DMS79 (cell line): ENCODE measurements at regions not wholly inside any gene's neighbourhood (a gene's known extent, or its start where the extent isn't known, plus 50 kb on each side); places are given as distances from the start of the nearest gene placed in this dataset.
"Not testable (repeated sequence)": the region's sequence is repeated elsewhere in the genome, so short reads cannot be mapped to it uniquely, and the experiment has no call there.

Experiments used
- DNase-seq: peaks from one replicate; lab custom pipeline; 2025; lab: John Stamatoyannopoulos, UW

- no peak for DNase-seq
Observed at GRCh38 chr21:27570306-27570868, 603.5 kb upstream of the ADAMTS5 start.

GRCh38 chr21:27569831-27570230 is 602.9 kb upstream of the ADAMTS5 start:
- no peak for DNase-seq

GRCh38 chr21:27569091-27569490 is 602.2 kb upstream of the ADAMTS5 start:
- no peak for DNase-seq

GRCh38 chr21:27567381-27567780 is 600.5 kb upstream of the ADAMTS5 start:
- DNase-seq, result no peak

GRCh38 chr21:27566521-27566920 is 599.6 kb upstream of the ADAMTS5 start:
- no peak for DNase-seq

DNA sequence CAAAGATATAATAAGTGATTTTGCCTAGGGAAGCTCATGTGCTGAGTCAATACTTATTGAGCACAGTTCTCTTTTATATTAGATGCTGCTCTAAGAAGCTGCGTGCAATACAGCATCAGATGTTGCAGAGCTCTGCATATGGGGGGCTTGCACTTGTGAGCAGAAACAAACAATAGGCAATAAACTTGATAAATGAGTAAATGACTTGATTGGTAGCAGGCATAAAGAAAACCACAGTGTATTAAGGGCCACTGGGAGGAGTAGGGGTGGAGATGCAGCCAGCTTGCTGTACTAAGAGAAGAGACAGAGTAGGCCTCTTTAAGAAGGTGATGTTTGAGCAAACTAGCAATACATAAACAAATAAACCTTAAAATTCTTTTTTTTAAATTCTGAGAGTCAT is 598.5 kb upstream of the ADAMTS5 start:
- DNase-seq, result no peak

DNA sequence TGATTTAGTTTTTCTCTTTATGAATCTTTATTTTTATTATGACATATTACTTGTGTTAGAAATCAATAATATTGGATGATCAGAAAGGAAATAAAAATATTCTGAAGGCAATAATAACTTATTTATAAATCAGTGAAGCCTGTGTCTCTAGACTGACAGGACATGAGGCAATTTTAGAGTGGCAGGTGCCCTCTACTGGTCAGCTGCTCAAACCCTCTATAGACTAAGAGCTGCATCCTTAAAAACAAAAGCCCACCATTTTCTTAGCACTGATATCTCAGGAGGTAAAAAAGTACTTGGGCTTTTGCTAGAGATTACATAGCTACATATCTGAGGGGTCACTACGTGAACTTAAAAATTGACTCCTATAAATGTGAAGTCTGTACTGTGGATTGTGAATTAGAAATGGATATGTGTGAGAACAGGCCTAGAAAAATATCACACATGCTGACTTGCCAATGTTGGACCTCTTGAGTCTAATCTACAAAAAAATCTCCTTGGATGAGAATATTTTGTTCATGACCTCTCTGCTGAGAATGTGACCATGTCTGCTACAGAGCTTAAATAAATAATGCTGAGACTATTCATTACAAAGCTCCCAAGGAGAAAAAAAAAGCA is 597.9 kb upstream of the ADAMTS5 start:
- DNase-seq, result no peak

DNA sequence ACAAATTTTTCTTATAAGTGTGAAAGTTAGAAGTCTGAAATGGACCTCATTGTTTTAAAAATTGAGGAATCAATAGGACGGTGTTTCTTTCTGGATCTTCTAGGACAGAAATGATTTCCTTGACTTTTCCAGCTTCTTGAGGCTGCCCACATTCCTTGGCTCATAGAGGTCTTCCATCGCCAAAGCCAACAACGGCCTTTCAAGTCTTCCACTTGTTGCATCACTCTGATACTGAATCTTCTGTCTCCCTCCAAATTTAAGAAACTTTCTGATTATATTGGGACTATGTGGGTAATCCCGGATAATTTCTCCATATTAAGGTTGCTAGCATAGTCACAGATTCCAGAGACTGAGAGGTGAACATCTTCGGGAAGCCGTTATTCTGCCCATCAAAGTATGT is 595.4 kb upstream of the ADAMTS5 start:
- no peak for DNase-seq

DNA sequence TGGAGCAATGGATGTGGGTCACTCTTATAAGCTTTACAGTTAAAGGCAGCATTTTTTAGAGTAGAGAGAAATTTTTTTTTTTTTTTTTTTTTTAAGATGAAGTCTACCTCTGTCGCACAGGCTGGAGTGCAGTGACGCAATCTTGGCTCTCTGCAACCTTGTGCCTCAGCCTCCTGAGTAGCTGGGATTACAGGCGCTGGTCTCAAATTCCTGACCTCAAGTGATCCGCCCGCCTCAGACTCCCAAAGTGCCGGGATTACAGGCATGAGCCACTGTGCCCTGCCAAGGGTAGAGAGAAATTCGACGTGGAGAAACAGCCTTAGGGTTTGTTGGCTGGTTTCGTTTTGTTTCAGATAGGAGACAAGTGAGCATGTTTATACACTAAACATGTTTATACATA is 594.2 kb upstream of the ADAMTS5 start:
- DNase-seq, result no peak

DNA sequence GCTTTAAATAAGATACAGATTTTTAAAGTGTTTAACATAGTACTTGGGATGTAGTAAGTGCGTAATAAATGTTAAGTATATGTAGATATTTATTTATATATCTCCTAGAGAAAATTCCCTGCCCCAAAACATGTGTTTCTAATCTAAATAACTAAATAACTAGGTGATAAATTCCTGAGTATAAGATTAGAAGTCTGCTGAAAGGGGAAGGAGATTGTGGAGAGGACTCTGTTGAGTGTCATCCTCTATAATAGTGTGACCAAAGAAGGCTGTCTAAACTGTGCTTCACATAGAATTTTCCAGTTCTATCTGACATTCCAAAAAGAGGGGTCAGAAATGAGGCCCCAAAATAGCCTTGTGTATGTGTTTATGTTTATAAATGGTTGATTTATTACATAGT is 590.5 kb upstream of the ADAMTS5 start:
- no peak for DNase-seq

DNA sequence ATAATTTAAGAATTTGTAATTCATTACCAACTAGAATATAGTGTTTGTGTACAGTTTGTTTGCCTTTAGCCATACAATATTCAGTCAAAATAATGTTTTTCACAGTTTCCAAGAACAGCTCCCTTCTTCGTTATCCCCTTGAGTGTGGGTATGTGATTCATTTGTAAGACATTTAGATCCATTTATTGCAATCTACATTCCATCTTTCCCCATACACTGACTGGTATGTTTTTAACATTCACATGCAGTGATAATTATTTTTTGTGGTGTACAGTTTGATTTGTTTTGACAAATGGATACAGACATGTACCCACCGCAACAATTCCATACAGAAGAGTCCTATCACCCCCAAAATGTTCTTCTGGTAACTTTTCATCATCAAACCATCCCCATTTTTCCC is 589.1 kb upstream of the ADAMTS5 start:
- no peak for DNase-seq

- no peak for DNase-seq
Observed at GRCh38 chr21:27550287-27550686, 583.4 kb upstream of the ADAMTS5 start.

DNA sequence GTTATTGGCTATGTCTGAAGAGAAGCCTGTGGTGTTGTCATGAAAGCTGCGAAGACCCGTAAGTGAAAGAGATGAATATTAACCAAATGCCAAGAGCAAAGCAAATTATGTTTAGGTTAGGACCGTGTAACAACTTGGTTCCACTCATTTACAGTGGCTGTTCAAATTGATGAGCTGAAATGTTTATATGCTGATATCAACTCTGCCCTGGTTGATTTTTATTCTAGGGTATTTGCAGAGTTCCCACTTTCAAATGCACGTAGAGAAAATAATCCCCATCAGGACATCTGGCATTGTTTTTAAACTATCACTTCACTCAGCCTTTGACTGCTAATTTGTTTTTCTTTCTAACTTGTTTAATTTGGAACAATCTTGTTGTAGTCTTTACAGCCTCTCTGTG is 581.6 kb upstream of the ADAMTS5 start:
- DNase-seq, result no peak

DNA sequence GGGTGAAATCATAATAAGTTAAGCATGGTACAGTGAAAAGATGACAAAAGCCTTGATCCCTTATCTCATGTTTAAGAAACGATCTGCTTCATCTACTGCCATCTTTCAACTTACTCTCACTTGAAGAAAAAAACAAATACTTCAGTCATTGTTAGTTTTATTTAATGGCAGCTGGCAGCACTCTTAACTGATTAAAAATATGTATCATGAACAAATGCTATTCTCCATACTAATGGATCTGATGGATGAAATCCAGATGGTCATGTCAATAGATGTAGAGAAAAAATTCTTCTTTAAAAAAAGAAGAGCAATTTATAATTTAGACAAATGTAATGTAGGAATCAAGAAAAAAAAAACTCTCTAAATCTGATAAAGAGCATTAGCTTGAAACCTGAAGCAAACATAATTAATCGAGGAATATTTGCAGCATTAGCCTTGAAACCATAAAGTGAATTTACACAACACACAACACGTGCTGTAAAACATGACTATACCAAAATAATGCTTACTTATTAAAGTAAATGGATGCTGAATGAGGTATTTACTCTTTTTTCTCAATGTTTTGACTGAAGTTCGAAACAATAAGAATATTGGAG is 579.0 kb upstream of the ADAMTS5 start:
- DNase-seq, result no peak

- not testable (repeated sequence) for DNase-seq
Observed at GRCh38 chr21:27542126-27542525, 575.2 kb upstream of the ADAMTS5 start.

DNA sequence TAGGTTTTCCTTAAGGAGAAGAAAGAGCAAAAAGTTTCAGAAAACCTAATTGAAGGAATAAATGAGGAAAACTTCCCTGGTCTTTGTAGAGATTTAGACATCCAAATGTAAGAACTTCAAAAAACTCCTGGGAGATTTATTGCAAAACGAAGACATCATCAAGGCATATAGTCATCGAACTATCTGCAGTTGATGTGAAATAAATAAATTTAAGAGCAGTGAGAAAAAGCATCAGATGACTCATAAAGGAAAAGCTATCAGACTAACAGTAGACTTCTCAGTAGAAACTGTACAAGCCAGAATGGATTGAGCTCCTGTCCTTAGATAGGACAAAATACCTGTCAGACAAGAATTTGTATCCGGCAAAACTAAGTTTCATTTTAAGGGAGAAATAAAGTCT is 569.4 kb upstream of the ADAMTS5 start:
- no peak for DNase-seq

DNA sequence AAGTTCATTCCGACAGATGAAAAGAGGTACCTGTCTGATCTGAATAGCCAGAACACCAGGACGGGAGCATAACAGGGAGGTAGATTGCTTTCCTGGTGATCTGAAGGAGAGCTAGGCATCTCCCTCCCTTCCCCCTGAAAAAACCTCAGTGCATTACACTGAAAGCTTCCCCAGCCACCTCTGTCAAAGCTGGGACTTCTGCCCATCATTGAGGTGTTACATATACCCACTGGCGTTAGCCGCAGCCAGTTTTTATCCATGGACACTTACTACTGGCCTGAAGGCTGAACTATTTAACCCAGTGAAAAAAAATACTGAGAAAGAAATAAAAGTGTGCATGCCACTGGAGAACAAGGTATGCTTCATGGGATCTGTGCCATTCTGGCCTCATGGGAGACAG is 568.3 kb upstream of the ADAMTS5 start:
- DNase-seq, result no peak

DNA sequence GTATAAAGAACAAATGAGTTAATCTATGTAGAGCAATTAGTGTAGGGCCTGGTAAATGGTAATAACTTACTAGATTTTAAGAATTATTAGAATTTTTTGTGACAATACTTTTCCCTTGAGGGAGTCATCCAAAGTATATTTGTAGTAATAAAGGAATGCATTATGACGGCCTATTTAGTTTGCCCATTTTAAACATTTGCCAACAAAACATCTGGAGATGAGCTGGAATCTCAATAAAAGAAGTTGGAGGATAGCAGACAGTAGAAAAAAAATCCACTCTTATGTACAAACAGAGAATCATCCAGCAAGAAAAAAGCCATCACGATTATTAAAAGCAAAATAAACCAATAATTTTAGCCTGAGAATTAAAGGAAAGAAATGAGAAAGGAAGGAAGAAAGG is 567.3 kb upstream of the ADAMTS5 start:
- no peak for DNase-seq

- DNase-seq, result no peak
Observed at GRCh38 chr21:27532076-27532475, 565.2 kb upstream of the ADAMTS5 start.

GRCh38 chr21:27528697-27529096 is 561.8 kb upstream of the ADAMTS5 start:
- no peak for DNase-seq

DNA sequence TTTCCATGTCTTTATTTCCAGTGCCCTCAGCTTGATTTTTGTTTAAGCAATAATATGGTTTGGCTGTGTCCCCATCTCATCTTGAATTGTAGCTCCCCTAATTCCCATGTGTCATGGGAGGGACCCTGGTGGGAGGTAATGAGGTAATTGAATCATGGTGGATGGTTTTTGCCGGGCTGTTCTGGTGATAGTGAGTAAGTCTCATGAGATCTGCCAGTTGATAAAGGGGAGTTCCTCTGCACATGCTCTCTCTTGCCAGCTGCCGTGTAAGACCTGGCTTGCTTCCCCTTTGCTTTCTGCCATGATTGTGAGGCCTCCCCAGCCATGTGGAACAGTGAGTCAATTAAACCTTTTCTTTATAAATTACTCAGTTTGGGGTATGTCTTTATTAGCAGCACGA is 559.6 kb upstream of the ADAMTS5 start:
- no peak for DNase-seq

DNA sequence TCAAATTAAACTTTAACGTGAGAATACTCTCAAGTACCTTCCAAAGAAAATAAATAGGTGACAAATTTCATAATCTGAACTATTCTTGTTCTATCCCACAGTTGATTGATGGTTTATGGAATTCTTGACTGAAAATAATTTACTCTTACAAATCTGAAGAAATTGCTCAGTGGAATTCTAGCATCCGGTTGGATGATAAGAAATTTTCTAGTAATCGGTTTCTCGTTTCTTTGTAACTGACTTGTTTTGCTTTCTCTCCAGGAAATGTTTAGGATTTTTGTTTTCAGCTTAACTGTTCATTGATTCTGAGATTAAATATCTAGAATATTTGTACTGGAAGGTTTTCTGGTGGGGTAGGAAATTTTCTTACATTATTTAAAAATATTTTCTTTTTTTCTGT is 558.9 kb upstream of the ADAMTS5 start:
- no peak for DNase-seq

DNA sequence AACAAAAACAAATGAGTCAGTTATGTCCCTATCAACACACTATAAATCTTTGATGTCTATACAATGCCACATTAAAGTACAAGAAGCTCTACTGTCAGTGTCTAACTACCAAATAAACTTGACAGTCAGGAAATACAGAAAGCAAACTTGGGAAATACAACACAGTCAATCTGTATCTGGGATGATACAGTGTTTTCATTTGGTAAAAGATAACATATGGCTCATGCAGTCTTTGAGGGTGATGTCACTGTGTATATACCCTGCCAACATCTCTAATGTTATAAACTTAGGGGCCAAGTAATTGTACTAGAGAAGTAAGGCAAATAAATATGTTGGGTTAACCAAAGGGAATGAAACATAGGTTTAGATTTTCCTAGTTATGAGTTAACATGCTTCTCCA is 552.5 kb upstream of the ADAMTS5 start:
- no peak for DNase-seq

GRCh38 chr21:27517177-27517576 is 550.3 kb upstream of the ADAMTS5 start:
- not testable (repeated sequence) for DNase-seq
